ENCODE measurements at regions not wholly inside any gene's neighbourhood (a gene's known extent, or its start where the extent isn't known, plus 50 kb on each side); places are given as distances from the start of the nearest gene placed in this dataset.

GRCh38 chr11:33532720-33533385, 167.8 kb downstream of the C11orf91 start:
- TF ChIP-seq, protein P1, sequence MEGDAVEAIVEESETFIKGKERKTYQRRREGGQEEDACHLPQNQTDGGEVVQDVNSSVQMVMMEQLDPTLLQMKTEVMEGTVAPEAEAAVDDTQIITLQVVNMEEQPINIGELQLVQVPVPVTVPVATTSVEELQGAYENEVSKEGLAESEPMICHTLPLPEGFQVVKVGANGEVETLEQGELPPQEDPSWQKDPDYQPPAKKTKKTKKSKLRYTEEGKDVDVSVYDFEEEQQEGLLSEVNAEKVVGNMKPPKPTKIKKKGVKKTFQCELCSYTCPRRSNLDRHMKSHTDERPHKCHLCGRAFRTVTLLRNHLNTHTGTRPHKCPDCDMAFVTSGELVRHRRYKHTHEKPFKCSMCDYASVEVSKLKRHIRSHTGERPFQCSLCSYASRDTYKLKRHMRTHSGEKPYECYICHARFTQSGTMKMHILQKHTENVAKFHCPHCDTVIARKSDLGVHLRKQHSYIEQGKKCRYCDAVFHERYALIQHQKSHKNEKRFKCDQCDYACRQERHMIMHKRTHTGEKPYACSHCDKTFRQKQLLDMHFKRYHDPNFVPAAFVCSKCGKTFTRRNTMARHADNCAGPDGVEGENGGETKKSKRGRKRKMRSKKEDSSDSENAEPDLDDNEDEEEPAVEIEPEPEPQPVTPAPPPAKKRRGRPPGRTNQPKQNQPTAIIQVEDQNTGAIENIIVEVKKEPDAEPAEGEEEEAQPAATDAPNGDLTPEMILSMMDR (IDR thresholded peaks at IDR 0.05): no peak
- TF ChIP-seq POLR2A (IDR thresholded peaks at IDR 0.05): no peak

Measured in heart left ventricle (tissue), 13 donors.